GM19452 (cell line): ENCODE measurements at regions not wholly inside any gene's neighbourhood (a gene's known extent, or its start where the extent isn't known, plus 50 kb on each side); places are given as distances from the start of the nearest gene placed in this dataset.

Experiments
- ATAC-seq: cut with Tn5 transposase; IDR thresholded peaks from one replicate; pipeline ENCODE4 v1.9.1; 2021; ENCODE audit not compliant: unreplicated experiment

DNA sequence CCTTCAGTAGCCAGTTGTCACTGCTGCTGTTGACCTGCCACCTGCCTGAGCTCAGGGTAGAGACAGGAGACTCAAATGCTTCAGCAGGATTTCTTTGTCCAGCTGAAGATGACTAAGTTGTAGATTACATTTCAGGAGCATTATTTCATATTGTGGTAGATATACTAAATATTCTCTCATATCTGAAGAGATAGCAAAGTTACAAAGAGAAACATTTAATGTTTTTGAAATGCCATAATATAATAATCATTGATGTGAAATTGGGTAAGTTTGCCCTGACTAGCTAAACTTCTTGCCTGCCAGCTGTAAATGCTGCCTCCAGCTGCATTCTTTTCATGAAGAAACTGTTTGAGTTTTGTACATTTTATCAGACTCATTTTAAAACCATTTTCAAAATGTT, 247.6 kb upstream of the CNKSR2 start:
- no peak for ATAC-seq

- ATAC-seq: no peak
Observed at GRCh38 chrX:21131346-21131745, 242.9 kb upstream of the CNKSR2 start.

DNA sequence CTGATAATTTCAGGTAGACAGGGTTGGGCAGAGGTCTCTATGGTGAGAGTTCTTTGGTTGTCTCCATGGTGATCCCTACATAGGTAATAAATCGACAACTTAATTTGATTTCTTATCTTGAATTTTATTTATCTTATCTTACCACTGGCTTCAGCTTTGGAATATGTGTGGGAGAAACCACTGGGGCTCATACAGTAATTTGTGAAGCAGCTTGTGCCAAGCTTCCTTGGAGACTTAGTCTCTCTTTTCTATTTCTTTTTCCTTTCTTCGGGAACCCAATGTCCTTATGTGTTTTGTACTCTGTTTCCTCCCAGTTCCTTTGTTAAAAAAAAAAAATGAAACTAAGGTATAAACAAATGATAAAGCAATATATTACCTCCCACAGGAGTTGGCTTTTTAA, 242.4 kb upstream of the CNKSR2 start:
- no peak for ATAC-seq

DNA sequence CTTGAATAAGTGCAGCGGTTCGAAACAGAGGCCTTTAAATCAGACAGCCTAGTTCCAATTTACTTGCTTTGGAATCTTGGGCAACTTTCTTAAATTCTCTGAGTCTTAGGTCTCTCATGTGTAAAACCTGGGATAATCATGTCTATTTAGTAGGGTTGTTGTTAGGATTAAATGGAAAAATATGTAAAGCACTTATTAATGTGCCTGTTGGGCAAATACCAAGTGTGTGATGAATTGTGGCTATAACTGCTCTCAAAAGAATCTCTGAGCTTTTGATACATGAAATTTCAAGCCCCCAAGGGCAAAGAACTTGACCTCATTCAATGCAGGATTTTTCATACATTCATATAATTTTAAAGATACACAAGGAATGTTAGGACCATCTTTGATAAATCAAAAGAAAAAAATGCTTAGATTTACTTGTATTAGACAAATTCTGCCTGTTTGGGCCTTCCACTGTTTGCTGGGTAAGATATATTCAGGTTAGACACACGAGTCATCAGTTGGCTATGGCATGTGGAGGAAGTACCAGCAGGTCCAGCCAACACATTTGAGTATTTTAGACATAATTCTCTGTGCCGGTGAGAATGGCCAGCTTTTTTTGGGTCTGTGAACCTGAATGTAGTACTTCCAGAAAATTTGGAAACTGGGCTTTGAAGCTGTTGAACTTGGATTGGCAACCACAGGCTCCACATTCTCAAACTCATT, 241.4 kb upstream of the CNKSR2 start:
- no peak for ATAC-seq

DNA sequence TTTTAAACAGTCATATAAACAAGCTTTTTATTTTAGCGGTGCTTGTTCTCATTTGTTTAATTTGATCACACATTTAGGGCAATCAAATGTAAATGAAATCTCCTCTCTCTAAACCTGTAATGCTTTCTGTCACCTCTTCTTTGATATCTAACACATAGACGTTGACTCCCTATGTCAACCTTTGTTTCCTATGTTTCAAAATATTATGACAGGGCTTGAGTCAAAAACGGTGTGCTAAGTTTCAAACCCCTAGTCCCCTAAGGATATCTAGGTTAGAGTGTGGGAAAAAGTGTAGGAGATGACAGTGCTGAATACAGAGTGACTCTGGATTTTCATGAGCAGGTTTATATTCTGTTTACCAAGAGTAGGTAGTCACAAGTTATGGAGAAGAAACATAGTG, 224.0 kb upstream of the CNKSR2 start:
- ATAC-seq: no peak

GRCh38 chrX:21151051-21151450, 223.2 kb upstream of the CNKSR2 start:
- no peak for ATAC-seq

- ATAC-seq: no peak
Observed at GRCh38 chrX:21153033-21153432, 221.2 kb upstream of the CNKSR2 start.

DNA sequence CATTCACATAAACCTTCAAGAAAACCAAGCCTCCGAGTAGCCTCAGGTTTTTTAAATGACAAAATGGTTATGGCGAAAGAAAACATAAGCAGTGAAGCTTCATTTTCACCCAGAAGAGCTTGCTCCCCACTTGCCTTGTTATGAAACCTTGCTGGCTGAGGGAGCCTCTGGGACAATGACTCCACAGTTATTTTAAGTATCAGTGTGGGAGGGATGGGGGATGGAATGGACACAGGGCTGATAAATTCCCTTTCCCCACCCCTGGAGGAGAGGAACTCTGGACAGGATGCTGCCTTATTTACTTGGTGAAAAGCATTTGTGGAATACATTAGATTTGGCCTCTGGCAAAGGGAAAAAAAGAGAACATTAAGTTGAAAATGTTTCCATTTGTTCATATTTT, 220.7 kb upstream of the CNKSR2 start:
- ATAC-seq: no peak

DNA sequence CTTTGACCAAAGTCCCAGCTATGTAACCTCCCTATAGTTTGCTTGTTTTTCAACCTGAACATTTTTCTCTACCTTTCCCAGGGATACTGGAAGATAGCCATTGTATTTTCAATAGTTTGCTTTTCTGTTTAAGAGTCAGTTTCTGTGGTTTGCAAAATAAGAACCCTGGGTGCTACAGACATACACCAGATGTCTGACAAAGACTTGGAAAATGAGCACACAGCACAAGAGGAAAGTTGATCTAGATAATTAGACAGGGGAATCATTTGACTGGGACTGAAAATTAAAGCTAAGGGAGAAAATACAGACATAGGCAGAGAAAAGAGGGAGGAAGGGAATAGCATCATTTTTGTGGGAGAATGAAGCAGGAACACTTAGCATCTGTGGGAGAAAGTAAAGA, 218.3 kb upstream of the CNKSR2 start:
- no peak for ATAC-seq

GRCh38 chrX:21156632-21157031, 217.6 kb upstream of the CNKSR2 start:
- ATAC-seq: no peak

DNA sequence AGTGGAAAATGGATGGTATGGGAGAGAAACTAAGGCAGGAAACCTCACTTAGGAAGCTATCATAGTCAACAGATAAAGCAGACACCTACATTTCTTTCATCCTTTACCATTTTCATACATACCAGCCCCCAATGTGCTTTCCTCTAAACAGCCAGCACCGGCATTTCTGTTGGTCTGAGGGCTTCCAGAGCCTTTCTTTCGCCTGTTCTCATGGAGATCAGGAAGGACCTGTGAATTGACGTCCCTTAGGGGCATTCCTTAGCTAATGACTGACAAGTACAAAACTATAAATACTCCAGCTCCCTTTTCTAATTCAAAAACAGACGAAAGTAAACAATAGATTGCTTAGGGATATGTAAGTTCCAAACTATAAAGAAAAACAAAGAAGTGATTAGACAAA, 215.5 kb upstream of the CNKSR2 start:
- ATAC-seq: no peak

DNA sequence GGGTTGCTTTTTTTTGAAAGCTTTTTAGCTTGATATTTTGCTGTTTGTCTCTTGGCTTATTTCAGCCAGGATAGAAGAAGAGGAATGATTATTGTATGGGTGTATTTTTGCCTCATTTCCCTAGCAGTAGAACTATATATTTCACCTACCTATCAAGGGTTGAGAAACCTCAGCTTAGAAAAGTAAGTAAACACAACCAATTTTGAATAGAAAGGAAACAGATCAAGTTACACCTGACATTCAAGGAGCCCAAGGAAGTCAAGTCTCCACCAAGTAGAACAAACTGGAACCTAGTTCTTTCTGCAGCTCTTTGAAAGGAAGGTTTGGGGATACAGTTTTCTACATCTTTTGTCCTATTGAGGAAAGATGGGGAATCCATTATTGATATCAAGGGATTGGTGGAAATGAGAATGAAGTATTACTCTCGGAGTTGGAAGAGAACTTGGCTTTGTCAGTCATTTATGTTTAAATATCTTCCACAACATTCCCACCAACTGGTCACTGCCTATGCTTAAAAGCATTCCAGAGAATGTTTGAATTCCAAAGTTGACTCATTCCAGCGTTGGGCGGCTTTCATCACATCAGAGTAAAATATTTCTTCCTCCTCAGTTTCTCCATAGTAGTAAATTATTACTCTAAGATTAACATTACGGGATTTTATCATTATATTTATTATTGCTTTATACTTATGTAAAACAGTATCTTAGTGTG, 207.8 kb upstream of the CNKSR2 start:
- ATAC-seq: no peak

GRCh38 chrX:21167011-21167410, 207.2 kb upstream of the CNKSR2 start:
- no peak for ATAC-seq

DNA sequence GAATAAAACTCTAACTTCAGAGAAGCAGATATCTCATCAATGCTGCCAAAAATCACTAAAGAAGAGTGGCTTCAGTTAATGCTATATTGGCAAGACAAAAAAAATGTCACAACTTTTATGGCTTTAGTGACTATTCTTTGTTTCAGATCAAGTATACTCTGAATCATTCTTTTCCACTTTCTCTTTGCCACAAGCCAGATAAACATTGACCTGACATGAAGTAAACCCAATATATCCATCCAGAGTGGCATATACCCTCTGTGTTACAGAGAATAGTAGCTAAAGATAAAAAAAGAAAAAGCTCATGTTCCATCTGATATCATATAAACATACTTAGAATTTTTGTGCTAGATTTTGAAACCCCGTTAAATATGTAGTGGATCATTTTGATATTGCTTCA, 206.7 kb upstream of the CNKSR2 start:
- ATAC-seq: no peak

DNA sequence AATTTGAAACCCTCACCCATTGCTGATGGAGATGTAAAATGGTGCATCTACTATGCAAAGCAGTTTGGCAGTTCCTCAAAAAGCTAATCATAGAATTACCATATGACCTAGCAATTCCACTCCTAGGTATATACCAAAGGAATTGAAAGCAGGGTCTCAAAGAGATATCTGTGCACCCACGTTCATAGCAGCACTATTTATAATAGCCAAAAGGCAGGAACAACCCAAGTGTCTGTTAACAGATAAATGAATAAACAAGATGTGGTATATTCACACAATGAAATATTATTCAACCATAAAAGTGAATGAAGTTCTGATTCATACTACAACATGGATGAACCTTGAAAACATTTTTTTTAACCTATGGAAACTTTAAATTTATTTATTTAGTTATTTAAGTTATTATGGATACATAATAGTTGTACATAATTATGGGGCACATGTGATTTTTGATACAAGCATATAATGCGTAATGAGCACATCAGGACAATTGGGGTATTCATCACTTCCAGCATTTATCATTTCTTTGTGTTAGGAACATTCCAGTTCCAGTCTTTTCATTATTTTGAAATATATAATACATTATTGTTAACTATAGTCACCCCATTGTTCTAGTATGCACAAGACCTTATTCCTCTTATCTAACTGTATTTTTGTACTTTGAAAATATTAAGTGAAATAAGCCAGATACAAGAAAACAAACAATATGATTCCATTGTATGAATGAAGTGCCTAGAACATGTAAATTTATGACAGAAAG, 205.6 kb upstream of the CNKSR2 start:
- ATAC-seq: no peak

GRCh38 chrX:21171181-21171580, 203.0 kb upstream of the CNKSR2 start:
- ATAC-seq: no peak

DNA sequence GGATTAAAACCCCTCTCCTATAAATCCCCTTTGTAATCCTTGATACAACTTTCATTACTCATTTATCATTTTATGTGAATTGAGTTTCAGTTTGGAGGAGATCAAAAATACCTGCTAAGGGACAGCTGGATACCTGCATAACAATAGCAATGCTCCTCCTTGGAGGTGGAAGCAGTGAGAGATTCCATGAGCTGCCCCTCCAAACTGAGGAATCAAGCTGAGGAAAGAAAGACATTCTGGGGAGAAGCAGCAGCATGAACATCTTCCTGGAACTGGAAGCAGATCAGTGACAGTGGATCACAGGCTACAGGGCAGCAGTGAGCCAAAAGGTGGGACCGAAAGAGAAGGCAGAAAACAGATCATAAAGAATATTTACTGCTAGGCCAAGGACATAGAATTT, 199.8 kb upstream of the CNKSR2 start:
- ATAC-seq: no peak

DNA sequence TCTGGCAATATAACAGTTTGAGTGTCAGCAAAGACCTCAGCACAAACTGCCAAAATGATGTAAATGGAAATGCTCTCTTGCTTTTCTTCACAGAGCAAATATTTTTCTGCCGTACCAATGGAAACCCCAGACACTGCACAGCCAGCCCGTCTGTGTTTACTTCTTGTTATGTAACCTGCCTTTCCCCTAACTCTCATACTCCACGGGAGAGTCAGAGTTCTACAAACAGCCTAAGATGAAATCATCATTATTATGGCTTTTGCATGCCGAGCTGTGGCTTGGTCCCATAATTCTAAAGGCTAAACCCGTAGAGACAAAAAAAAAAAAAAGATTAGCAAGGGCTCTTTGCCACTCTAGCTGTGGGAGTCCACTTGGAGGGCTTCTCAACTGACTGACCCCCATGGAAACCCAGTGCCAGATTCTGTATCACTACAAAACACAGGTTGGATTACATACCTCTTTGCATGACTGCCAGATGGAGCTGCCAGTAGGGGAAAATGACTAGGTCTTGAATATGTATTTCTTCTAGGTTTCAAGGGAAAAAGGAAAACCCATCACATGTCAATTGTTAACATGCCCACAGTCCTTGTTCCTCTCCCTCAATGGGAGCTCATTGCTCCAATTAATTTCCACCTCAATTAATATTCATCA, 197.2 kb upstream of the CNKSR2 start:
- no peak for ATAC-seq

GRCh38 chrX:21181232-21181853, 192.9 kb upstream of the CNKSR2 start:
- ATAC-seq: no peak

GRCh38 chrX:21193196-21193595, 181.0 kb upstream of the CNKSR2 start:
- no peak for ATAC-seq

- no peak for ATAC-seq
Observed at GRCh38 chrX:21194526-21194925, 179.7 kb upstream of the CNKSR2 start.
